ENCODE measurements at regions not wholly inside any gene's neighbourhood (a gene's known extent, or its start where the extent isn't known, plus 50 kb on each side); places are given as distances from the start of the nearest gene placed in this dataset.

DNA sequence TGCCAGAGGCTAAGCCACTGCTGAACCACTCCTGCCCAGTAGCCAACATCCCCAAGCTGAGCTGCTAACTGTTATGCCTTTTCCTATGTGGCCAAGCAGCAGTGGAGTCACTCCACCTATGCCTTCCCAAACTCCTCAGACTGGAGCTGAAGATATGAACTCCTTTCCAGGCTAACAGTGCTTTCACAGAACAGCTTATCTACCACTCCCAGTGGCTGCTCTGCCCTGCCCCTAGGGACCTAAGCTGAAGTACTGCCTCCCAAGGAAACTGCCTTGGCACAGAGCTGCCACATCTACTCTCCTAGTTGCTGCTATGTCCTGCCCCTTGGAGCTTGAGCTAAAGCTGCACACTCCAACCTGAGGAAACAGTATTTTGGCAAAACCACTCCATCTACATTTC lies 275.9 kb downstream of the RBM43 start:
- DNase-seq (ENCODE audit: insufficient read length, low spot score): no peak
- no peak for FAIRE-seq

GRCh38 chr2:150983314-150983897 lies 278.3 kb downstream of the RBM43 start:
- FAIRE-seq: no peak
- no peak for DNase-seq (ENCODE audit: insufficient read length, low spot score)

- no peak for FAIRE-seq
Observed at GRCh38 chr2:150981826-150982225, 279.8 kb downstream of the RBM43 start.

DNA sequence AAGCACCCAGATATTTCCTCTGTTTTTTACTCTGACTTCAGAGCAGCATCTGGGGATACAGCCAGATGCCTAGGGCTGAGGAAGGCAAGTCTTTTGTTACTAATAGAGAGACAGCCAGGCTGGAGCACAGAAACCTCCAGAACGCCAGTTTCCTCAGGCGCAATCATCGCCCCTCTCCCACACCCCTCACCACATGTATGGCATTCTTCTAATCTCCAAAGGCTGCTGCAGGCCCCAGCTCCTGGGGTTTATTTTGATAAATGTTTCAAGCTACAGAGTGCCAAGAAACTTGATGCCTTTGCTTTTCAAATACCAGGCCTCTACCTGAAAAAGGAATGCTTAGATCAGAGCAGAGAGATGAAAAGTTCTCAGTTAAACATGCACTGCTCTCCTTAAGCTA lies 283.6 kb downstream of the RBM43 start:
- DNase-seq (ENCODE audit: insufficient read length, low spot score) (no peak), FAIRE-seq (no peak)

More at GRCh38 chr2:150981826-150982225, 279.8 kb downstream of the RBM43 start:
- no peak for DNase-seq (ENCODE audit: insufficient read length, low spot score)

- no peak for FAIRE-seq
Observed at GRCh38 chr2:150977296-150977695, 284.4 kb downstream of the RBM43 start.

DNA sequence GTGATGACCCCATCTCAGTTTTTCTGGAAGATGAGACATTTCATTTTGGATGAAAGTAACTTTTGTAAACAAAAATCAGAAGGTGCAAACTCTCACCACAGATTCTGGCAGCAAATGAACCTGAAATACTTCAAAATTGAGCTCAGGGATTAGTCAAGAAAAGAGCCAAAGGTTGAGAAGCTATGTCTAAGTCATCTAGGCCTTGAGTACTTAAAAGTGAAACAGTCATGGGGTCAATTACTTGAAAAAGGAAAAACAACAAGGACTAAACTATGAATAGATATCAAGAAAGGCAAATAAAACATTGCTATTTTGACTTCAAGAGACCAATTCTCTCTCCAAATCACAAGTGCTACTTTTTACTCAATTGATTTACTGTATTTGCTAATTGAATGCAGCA lies 285.1 kb downstream of the RBM43 start:
- no peak for DNase-seq (ENCODE audit: insufficient read length, low spot score)

More at GRCh38 chr2:150977296-150977695, 284.4 kb downstream of the RBM43 start:
- DNase-seq (ENCODE audit: insufficient read length, low spot score): no peak

GRCh38 chr2:150974864-150975263 lies 286.8 kb downstream of the RBM43 start:
- no peak for DNase-seq (ENCODE audit: insufficient read length, low spot score)
- FAIRE-seq: no peak

More for the DNA sequence above, 285.1 kb downstream of the RBM43 start:
- FAIRE-seq: no peak

DNA sequence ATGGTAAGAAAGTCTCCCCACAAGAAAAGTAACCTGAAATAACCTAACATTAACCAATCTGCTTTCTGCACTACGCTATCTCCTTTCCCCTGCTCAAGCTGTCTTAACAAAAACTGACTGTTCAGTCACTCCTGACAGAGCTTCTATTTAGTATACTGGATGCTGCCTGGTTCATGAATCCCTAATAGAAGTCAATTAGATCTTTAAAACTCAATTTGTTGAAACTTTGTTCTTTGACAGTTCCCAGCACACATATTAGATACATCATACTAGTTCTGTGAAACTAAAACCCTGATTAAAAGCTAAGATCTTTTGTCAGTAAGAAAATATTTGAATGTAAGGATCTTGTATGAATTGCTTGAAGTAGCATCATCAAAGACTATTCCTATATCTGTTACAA lies 287.4 kb downstream of the RBM43 start:
- DNase-seq (ENCODE audit: insufficient read length, low spot score) (no peak), FAIRE-seq (no peak)

- no peak for DNase-seq (ENCODE audit: insufficient read length, low spot score)
- no peak for FAIRE-seq
Observed at GRCh38 chr2:150971910-150972309, 289.8 kb downstream of the RBM43 start.

GRCh38 chr2:150963336-150963735 lies 298.3 kb downstream of the RBM43 start:
- no peak for FAIRE-seq
- DNase-seq (ENCODE audit: insufficient read length, low spot score): no peak

DNA sequence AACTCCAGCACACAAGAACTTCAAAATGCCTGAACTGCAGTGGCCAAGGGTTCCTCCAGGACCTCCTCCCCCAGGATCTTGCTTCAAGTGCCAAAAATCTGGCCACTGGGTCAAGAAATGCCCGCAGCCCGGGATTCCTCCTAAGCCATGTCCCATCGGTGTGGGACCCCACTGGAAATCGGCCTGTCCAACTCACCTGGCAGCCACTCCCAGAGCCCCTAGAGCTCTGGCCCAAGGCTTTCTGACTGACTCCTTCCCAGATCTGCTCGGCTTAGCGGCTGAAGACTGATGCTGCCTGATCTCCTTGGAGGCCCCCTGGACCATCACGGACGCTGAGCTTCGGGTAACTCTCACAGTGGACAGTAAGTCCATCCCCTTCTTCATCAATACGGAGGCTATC lies 306.4 kb downstream of the RBM43 start:
- FAIRE-seq: no peak
- no peak for DNase-seq (ENCODE audit: insufficient read length, low spot score)

GRCh38 chr2:150946831-150947230 lies 314.8 kb downstream of the RBM43 start:
- DNase-seq (ENCODE audit: insufficient read length, low spot score): no peak
- no peak for FAIRE-seq

- no peak for FAIRE-seq
- no peak for DNase-seq (ENCODE audit: insufficient read length, low spot score)
Observed at GRCh38 chr2:150944315-150944714, 317.3 kb downstream of the RBM43 start.

DNA sequence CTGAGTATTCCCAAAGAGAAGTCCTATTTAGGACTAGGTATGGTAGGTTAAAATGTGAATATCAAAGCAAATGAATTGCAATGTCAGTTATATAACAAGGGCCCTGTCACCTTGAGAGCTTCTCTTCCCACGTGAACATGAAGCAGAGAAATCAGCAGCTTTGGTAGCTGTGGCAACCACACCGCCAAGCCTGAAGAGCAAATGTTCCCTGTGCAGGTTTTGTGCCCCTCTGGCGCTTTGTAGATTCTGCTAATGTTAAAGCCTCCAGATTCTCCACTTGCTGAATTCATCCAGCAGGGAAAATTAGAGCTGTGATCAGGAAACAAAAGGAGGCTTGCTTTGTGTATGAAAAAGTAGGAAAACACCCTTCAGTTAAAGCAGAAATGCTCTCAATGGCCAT lies 322.6 kb downstream of the RBM43 start:
- FAIRE-seq (no peak), DNase-seq (ENCODE audit: insufficient read length, low spot score) (no peak)

DNA sequence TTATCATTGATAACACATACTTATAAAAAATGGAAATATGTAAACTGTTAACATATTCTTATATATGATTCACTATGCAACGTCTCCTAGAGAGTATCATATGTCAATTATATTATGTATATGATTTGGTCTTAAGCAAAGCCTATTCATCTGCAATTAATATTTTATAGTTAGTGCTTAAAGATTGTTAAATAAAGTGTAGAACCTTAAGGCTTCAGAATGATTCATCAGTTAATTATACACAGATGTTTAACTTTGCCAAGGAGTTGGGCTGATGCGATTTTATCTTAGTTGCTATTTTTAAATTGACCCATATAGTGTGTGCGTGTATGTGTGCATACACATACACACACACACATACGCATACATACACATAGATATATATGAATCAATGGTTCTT lies 323.1 kb downstream of the RBM43 start:
- DNase-seq (ENCODE audit: insufficient read length, low spot score) (no peak), FAIRE-seq (no peak)

DNA sequence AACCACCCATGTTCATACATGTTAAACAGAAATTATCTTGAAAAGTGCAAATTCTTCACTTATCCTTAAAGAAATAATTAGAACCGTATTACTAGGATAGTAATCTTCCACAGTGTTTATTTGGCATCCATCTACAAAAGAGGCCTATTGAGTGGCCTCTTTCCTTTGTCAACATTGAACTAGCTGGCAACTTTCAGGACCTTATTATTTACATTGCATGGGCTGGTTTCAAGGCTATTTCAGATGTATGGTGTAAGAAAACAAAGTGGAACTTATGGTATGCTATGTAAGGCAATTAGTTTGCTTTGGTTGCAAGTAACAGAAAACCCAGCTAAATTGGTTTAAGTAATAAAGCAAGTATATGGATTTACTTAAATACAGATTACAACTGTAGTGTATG lies 324.6 kb downstream of the RBM43 start:
- FAIRE-seq (no peak), DNase-seq (ENCODE audit: insufficient read length, low spot score) (no peak)

DNA sequence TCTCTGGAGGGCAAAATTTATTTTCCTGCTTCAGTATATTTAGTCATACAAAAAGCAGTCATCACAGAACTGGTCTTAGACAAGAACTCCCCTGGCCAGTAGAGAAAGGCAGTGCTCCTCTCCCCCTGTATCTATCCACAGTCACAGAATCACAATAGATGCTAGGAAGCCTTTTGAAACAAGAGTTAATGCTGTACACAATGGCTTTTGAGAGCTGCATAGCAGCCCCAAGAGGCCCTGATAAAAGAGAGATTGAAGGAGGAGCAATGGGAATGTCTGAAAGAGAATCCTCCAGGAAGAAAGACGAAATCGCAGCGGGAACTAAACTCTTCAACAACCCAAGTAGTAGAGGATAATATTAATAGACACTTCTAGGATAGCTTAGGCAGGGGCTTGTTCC lies 330.2 kb downstream of the RBM43 start:
- DNase-seq (ENCODE audit: insufficient read length, low spot score): no peak
- FAIRE-seq: no peak

GRCh38 chr2:150925611-150926010 lies 336.1 kb downstream of the RBM43 start:
- DNase-seq (ENCODE audit: insufficient read length, low spot score): no peak
- FAIRE-seq: no peak

GRCh38 chr2:150924878-150925277 lies 336.8 kb downstream of the RBM43 start:
- no peak for FAIRE-seq
- no peak for DNase-seq (ENCODE audit: insufficient read length, low spot score)

DNA sequence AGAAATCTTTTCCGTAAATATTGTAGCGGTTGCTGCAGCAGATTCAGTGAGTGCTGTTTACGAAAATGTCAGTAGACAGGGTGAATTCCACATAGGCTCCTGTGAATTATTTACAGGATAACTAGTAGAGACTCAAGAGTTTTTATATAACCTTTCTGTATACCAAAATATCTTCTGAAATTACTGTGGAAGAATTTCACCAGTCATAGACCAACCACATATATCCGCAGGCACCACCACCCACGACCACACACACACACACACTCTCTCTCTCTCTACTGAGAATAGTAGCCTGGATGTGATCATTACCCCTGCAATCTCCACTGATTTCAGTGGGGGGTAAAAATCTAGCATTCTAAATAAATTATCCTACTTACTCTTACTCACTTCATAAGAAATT lies 341.8 kb downstream of the RBM43 start:
- FAIRE-seq (no peak), DNase-seq (ENCODE audit: insufficient read length, low spot score) (no peak)

DNA sequence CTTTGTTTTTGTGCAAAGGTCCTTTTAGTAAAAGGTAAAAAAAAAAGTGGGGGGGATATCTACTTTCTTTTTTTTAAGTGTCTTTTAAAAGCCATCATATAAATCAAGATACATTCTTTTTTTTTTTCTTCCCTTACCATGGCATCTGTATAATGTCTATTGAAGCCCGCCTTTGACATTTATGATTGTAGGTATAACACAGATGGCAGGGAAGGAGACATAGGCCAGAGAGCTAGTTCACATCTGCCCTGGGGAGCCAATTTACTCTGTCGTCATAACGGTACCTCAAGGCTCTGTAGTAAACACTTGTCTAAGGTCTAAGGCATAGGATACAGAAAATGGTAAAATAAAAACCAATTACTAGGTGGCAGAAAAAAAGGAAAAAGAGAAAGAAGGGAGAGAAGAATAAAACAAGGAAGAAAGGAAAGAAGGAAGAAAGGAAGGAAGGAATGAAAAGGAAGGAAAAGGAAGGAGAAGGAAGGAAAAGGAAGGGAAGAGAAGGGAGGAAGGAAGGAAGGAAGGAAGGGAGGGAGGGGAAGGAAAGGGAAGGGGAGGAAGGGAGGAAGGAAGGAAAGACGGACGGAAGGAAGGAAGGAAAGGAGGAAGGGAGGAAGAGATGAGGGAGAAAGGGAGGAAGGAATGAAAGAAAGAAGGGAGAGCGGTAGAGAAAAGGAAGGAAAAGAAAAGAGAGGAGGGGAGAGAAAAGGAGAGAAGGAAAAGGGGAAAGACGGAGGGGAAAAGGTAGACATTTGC lies 343.5 kb downstream of the RBM43 start:
- FAIRE-seq: no peak
- no peak for DNase-seq (ENCODE audit: insufficient read length, low spot score)
